Activated naive CD4-positive, alpha-beta T cell treated with anti-CD3 and anti-CD28 coated beads, Interleukin-2, amount 10 ng/mL, durations not matched to agents 7 days and 5 days (primary cell): ENCODE measurements at regions not wholly inside any gene's neighbourhood (a gene's known extent, or its start where the extent isn't known, plus 50 kb on each side); places are given as distances from the start of the nearest gene placed in this dataset.
"Not testable (repeated sequence)": the region's sequence is repeated elsewhere in the genome, so short reads cannot be mapped to it uniquely, and the experiment has no call there.

Source experiments
- CTCF ChIA-PET: fragments of 350-600 bp; sonication (Branson Sonifier 250); formaldehyde crosslinking; loops from one replicate; lab custom pipeline; 2021; ENCODE audit warnings: antibody characterized with exemption; lab: Charles Lee
- DNase-seq: peaks from one replicate; pipeline ENCODE4 v3.0.0-alpha.2; 2020
- H3K27ac Mint-ChIP-seq: one replicate; pipeline ENCODE4 v1.8.0; 2021; ENCODE audit warnings: mild to moderate bottlenecking, moderate library complexity, mixed read lengths
- H3K27me3 Mint-ChIP-seq: one replicate; pipeline ENCODE4 v1.8.0; 2021; ENCODE audit warnings: mild to moderate bottlenecking, mixed read lengths
- H3K36me3 Mint-ChIP-seq: one replicate; pipeline ENCODE4 v1.8.0; 2021; ENCODE audit warnings: mixed read lengths
- H3K4me1 Mint-ChIP-seq: one replicate; pipeline ENCODE4 v1.8.0; 2021; ENCODE audit warnings: mixed read lengths
- H3K4me3 Mint-ChIP-seq: one replicate; pipeline ENCODE4 v1.8.0; 2021; ENCODE audit warnings: mild to moderate bottlenecking, moderate library complexity, mixed read lengths
- H3K9me3 Mint-ChIP-seq: one replicate; pipeline ENCODE4 v1.8.0; 2021; ENCODE audit warnings: mixed read lengths

DNA sequence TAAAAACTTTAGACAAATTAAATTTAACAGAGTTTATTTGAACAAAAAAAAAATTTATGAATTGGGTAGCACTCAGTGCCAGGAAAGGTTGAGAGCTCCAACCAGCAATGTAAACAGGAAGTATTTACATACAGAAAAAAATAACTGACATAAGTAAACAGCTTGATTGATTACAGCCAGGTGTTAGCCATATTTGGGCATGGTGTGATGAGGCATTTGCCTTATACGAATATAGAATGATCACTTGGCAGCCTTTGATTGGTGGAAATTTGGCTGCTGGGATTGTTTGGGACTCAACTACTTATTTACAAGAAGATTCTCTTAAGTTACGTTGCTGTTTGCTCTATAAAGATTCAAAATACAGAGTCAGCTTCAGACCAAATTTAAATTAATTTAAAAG, 172.0 kb downstream of the ADAM29 start:
- H3K4me1 Mint-ChIP-seq = no peaks in the 10 kb centered on the region
- DNase-seq = no peak
- H3K36me3 Mint-ChIP-seq = no peaks in the 10 kb centered on the region
- H3K9me3 Mint-ChIP-seq = peaks cover 13% of the 10 kb centered on the region
- H3K27ac Mint-ChIP-seq = no peak overlapping the region
- H3K4me3 Mint-ChIP-seq = no peak overlapping the region
- no peaks in the 10 kb centered on the region for H3K27me3 Mint-ChIP-seq
- CTCF ChIA-PET = no interaction called here

DNA sequence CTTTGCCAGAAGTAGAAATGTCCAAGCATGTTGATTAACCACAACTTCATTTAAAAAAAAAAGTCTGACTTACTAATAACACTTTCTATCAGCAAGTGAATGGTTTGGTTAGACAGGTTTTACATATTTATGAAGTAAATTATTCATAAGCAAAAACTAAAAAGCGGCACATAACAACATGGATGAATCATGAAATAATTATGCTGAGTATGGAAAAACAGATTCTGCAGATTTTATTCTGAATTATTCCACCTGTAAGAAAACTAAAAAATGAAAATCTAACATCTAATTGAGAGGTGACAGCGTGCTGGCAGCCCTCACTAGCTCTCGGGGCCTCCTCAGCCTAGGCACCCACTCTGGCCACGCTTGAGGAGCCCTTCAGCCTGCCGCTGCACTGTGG, 173.5 kb downstream of the ADAM29 start:
- no peak for DNase-seq
- CTCF ChIA-PET = no interaction called here
- Mint-ChIP-seq H3K27ac (no peak overlapping the region), H3K36me3 (no peaks in the 10 kb centered on the region), H3K4me1 (no peaks in the 10 kb centered on the region), H3K4me3 (no peak overlapping the region), H3K27me3 (no peaks in the 10 kb centered on the region), H3K9me3 (peaks cover 16% of the 10 kb centered on the region)

DNA sequence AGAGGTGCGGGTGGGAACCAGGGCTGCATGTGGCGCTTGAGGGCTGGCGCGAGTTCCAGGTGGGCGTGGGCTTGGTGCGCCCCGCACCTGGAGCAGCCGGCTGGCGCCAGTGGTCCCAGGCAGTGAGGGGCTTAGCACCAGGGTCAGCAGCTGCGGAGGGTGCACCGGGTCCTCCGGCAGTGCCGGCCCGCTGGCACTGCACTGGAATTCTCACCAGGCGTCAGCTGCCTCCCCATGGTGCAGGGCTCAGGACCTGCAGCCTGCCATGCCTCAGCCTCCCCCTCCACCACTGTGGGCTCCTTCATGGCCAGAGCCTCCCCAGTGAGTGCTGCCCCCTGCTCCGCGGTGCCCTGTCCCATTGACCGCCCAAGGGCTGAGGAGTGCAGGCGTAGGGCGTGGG, 174.0 kb downstream of the ADAM29 start:
- Mint-ChIP-seq H3K36me3 (no peaks in the 10 kb centered on the region), H3K4me3 (no peak overlapping the region), H3K4me1 (no peaks in the 10 kb centered on the region), H3K27ac (no peak overlapping the region), H3K27me3 (no peaks in the 10 kb centered on the region), H3K9me3 (peaks cover 16% of the 10 kb centered on the region)
- no peak for DNase-seq
- CTCF ChIA-PET = no interaction called here

DNA sequence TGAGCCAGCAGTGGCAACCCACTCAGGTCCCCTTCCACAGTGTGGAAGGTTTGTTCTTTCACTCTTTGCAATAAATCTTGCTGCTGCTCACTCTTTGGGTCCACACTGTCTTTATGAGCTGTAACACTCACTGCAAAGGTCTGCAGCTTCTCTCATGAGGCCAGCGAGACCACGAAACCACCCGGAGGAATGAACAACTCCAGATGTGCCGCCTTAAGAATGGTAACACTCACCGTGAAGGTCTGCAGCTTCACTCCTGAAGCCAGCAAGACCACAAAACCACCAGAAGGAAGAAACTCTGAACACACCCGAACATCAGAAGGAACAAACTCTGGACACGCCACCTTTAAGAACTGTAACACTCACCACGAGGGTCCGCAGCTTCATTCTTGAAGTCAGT, 174.9 kb downstream of the ADAM29 start:
- H3K4me1 Mint-ChIP-seq, DNase-seq, CTCF ChIA-PET, H3K27ac Mint-ChIP-seq, H3K27me3 Mint-ChIP-seq, H3K4me3 Mint-ChIP-seq, H3K36me3 Mint-ChIP-seq: not testable (repeated sequence)
- H3K9me3 Mint-ChIP-seq = peaks cover 16% of the 10 kb centered on the region

DNA sequence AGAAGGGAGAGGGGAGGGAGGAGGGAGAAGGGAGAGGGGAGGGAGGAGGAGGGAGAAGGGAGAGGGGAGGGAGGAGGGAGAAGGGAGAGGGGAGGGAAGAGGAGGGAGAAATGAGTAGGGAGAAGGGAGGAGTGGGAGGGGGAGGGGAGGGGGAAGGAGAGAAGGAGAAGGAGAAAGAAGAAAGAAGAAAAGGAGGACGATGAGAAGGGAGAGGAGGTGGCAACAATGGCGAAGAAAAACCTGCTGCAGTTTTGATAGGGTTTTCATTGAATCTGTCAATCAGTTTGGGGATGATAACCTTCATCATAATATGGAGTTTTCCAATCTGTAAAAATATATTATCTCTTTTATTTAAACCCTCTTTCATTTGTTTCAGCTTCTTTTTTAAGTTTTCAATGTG, 185.2 kb downstream of the ADAM29 start:
- Mint-ChIP-seq H3K36me3 (no peaks in the 10 kb centered on the region), H3K4me3 (no peak overlapping the region), H3K4me1 (no peaks in the 10 kb centered on the region), H3K9me3 (peaks cover 6% of the 10 kb centered on the region), H3K27ac (no peak overlapping the region), H3K27me3 (no peaks in the 10 kb centered on the region)
- no peak for DNase-seq
- CTCF ChIA-PET = no interaction called here

DNA sequence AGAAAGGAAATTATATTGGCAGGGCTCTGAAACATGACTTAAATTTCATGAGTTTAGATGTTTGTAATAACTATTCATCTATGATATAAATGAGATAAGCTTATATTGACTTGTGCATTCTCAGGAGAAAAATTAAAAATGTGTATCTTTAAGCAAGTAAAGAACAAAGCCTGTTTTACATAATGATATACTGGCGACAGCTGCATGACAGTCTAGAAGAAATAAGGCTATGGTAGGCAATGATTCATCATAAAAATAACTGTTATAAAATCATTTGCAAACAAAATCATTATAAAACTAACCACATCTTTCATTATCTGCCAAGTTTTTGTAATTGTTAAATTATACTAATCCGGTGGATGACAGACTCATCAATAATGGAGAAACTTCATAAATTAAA, 188.1 kb downstream of the ADAM29 start:
- Mint-ChIP-seq H3K27ac (no peak overlapping the region), H3K9me3 (peaks cover 27% of the 10 kb centered on the region), H3K27me3 (no peaks in the 10 kb centered on the region), H3K4me1 (no peaks in the 10 kb centered on the region), H3K36me3 (no peaks in the 10 kb centered on the region), H3K4me3 (no peak overlapping the region)
- no peak for DNase-seq
- CTCF ChIA-PET = no interaction called here

DNA sequence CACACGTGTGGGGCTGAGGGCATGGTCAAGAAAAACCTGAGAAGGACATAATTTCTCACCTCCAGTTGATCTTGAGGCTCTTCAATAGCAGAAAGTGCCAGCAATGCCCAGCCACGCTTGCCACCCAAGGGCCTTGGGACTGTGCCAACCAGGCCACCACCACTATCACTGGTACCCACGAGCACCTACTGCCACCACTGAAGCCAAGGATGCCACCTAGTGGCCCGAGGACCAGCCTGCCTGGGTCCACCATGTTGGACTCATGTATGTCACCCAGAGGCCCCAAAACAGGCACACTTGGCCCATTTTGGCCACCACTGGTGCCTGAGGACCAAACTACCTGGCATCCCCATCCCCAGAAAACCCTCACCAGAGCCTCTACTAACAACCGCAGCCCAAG, 191.8 kb downstream of the ADAM29 start:
- Mint-ChIP-seq H3K4me1 (no peaks in the 10 kb centered on the region), H3K27me3 (no peaks in the 10 kb centered on the region), H3K4me3 (no peak overlapping the region), H3K9me3 (peaks cover 37% of the 10 kb centered on the region), H3K36me3 (no peaks in the 10 kb centered on the region), H3K27ac (no peak overlapping the region)
- CTCF ChIA-PET = no interaction called here
- no peak for DNase-seq

DNA sequence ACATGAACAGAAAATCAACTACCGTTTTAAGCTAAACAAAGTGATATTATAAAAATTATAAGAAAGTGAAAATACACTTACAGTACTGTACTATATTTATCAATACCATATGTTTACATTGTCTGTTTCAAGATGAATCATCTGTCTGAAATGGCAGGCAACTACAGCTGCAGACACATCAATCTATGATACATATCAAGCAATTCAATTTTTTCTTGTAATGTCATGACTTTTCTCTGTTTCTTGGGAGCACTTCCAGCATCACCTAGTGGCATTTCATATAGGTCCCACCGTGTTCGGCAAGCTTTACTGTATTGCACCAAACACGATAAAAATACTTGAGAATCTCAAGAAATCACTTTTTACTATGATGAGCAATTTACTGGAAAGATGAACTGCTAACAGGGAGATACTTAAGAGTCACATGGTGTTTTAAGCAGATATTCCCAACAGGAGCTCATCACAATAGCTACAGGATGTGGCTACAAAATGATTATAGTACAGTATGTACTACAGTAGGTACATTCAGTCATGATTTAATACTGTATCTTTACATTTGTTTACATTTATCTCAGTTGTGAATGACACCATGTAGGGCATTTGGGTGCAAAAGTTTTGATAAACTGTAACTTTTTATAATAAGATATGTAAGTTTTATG, 207.4 kb downstream of the ADAM29 start:
- no peak overlapping the region for H3K4me3 Mint-ChIP-seq
- H3K4me1 Mint-ChIP-seq = no peaks in the 10 kb centered on the region
- CTCF ChIA-PET = no interaction called here
- H3K27me3 Mint-ChIP-seq = no peaks in the 10 kb centered on the region
- no peaks in the 10 kb centered on the region for H3K36me3 Mint-ChIP-seq
- no peak overlapping the region for H3K27ac Mint-ChIP-seq
- peaks cover 22% of the 10 kb centered on the region for H3K9me3 Mint-ChIP-seq
- DNase-seq = no peak

DNA sequence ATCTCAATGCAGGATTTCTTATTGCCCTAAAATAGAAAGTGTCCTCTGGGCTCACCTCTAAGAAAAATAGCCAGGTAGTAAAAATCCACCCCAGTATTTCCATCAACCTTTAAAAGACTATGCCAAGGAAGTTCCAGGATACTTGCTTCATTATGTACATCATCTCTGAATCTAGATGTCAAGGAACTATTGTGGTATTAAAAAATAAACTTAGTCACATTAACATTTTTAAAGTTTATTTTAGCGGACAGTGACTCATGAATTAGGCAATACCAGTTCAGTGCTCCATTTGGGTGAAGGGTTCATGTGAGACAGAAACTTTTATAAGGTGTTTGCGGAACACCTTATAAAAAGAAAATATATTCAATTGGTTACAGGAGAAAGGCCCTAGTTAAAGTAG, 209.2 kb downstream of the ADAM29 start:
- no peak for DNase-seq
- Mint-ChIP-seq H3K36me3 (no peaks in the 10 kb centered on the region), H3K27ac (no peak overlapping the region), H3K27me3 (no peaks in the 10 kb centered on the region), H3K9me3 (peaks cover 16% of the 10 kb centered on the region), H3K4me3 (no peak overlapping the region), H3K4me1 (no peaks in the 10 kb centered on the region)
- CTCF ChIA-PET = no interaction called here

DNA sequence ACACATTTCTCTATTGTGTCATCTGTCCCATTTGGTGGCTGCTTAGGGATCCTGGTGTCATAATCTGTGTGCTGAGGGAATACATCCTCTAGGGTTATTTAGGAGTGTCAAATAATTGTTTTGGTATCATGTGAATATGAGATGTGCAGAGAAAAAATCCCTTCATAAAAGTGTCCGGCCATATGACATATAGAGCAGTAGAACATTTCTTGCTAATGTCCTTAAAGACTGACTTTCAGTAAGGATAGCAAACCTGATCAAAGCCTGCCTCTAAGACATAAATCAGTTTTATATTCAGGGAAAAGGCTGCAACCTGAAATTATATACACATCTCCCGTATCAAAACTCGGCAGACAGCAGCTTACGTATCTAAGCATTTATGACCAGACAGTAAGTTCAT, 211.6 kb downstream of the ADAM29 start:
- H3K4me1 Mint-ChIP-seq = no peaks in the 10 kb centered on the region
- H3K9me3 Mint-ChIP-seq = peaks cover 10% of the 10 kb centered on the region
- CTCF ChIA-PET = no interaction called here
- no peaks in the 10 kb centered on the region for H3K27me3 Mint-ChIP-seq
- no peak overlapping the region for H3K4me3 Mint-ChIP-seq
- DNase-seq = no peak
- no peak overlapping the region for H3K27ac Mint-ChIP-seq
- H3K36me3 Mint-ChIP-seq = no peaks in the 10 kb centered on the region

DNA sequence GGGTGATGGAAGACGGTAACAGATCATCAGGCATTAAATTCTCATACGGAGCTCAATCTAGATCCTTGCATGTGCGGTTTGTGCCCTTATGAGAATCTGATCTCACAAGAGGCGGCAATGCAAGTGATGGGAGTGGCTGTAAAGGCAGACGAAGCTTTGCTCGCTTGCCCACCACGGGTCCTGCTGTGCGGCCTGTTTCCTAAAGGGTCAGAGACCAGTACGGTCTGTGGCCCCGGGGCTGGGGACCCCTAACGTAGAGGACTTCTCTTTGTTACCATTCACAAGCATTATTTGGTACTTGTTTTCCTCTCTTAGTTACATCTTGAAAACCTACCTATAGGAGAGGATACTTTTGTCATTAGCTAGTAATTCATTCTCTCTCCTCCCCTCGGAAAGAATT, 221.0 kb downstream of the ADAM29 start:
- Mint-ChIP-seq H3K36me3 (no peaks in the 10 kb centered on the region), H3K4me1 (no peaks in the 10 kb centered on the region), H3K27ac (no peak overlapping the region), H3K9me3 (peaks cover 6% of the 10 kb centered on the region), H3K27me3 (no peaks in the 10 kb centered on the region), H3K4me3 (no peak overlapping the region)
- no peak for DNase-seq
- CTCF ChIA-PET = no interaction called here

DNA sequence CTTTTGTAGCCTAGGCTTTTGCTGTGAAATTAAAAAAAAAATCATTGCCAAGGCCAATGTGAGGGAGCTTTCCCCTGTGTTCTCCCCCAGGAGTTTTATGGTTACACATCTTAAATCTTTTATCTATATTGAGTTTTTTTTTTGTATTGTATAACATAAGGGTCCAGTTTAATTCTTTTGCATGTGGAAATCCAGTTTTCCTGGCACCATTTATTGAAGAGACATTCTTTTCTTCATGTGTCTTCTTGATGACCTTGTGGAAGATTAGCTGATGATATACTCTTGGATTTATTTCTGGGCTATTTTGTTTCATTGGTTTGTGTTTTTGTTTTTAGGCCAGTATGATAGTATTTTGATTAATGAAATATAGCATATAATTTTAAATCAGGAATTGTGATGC, 225.0 kb downstream of the ADAM29 start:
- Mint-ChIP-seq H3K4me1 (no peaks in the 10 kb centered on the region), H3K9me3 (peaks cover 15% of the 10 kb centered on the region), H3K27me3 (no peaks in the 10 kb centered on the region), H3K27ac (no peak overlapping the region), H3K4me3 (no peak overlapping the region), H3K36me3 (no peaks in the 10 kb centered on the region)
- CTCF ChIA-PET = no interaction called here
- no peak for DNase-seq

DNA sequence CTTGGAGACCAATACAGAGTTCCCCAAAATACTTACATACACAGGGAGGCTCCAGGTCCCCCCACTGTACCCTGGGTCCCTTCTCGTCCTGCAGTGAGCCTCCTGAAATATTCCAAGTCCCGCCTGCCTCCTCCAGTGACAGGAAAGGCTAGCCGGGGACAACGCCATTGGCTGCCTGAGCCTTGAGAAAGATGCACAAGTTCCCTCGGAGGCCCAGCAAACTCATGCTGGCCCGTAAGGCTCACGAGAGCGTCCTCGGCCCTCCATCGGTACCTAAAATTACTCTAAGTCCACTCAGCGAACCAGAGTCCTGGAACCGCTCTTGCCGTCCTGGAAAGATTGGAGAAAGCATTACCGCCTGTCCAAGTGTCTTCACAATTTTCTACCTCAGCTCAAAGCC, 228.6 kb downstream of the ADAM29 start:
- Mint-ChIP-seq H3K4me1 (no peaks in the 10 kb centered on the region), H3K27ac (no peak overlapping the region), H3K4me3 (no peak overlapping the region), H3K27me3 (no peaks in the 10 kb centered on the region), H3K36me3 (no peaks in the 10 kb centered on the region), H3K9me3 (peaks cover 16% of the 10 kb centered on the region)
- CTCF ChIA-PET = no interaction called here
- no peak for DNase-seq

DNA sequence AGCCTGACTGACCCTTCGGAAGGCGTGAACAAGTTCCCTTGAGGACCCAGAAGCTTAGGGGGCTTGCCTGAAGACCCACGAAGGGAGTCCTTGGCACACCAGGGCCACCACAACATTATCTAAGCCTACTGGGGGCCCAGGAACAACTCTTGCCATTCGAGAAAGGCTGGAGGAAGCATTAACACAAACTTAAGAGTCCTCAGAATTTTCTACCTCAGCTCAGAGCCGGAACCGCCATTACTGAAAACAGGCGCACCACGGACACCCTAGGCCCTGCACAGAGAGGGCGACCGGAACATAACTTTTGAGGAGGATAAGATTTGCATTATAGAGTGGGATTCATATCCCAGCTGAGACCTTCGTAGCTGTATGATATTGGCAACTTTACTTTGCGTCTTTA, 229.1 kb downstream of the ADAM29 start:
- CTCF ChIA-PET = no interaction called here
- H3K4me3 Mint-ChIP-seq = no peak overlapping the region
- no peaks in the 10 kb centered on the region for H3K4me1 Mint-ChIP-seq
- H3K27me3 Mint-ChIP-seq = no peaks in the 10 kb centered on the region
- no peak for DNase-seq
- H3K9me3 Mint-ChIP-seq = peaks cover 16% of the 10 kb centered on the region
- no peak overlapping the region for H3K27ac Mint-ChIP-seq
- no peaks in the 10 kb centered on the region for H3K36me3 Mint-ChIP-seq

DNA sequence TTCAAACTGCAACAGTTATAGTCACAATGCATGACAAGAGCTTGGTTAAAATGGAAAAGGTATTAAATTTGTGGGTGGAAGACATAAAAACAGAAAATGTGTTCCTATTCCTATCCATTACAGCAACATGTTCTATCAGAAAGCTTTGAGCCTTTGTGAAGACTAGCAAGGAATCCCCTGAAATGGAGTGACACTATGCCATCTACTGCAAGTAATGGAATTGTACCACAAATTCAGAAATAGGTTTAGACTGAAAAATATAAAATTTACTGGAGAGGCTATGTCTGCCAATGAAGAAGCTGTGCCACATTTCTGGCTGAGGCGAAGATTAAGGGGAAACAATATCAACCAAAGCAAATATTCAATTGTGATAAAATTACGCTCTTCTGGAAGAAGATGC, 247.9 kb downstream of the ADAM29 start:
- H3K36me3 Mint-ChIP-seq = no peaks in the 10 kb centered on the region
- H3K27me3 Mint-ChIP-seq = no peaks in the 10 kb centered on the region

DNA sequence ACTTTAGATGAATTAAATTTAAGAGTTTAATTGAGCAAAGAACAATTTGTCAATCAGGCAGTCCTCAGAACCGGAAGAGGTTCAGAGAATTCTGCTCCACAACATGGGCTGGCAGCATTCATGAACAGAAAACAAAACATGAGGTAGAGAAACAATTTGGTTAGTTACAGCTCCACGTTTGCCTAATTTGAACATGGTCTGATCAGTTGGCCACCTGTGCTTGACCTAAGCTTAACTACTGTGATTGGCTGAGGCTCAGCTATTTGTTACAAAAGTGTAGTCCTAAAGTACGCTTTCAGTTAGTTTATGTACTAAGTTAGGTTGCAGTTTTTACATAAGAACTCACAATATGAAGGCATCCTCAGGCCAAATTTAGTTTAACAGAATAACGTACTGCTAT, 258.6 kb downstream of the ADAM29 start:
- CTCF ChIA-PET = no interaction called here
- Mint-ChIP-seq H3K4me1 (no peaks in the 10 kb centered on the region), H3K27ac (no peak overlapping the region), H3K27me3 (no peaks in the 10 kb centered on the region), H3K9me3 (peaks cover 10% of the 10 kb centered on the region), H3K4me3 (no peak overlapping the region), H3K36me3 (no peaks in the 10 kb centered on the region)
- DNase-seq = no peak

More for the DNA sequence above, 247.9 kb downstream of the ADAM29 start:
- DNase-seq = no peak
- Mint-ChIP-seq H3K4me3 (no peak overlapping the region), H3K9me3 (peaks cover 1% of the 10 kb centered on the region), H3K27ac (no peak overlapping the region), H3K4me1 (no peaks in the 10 kb centered on the region)
- CTCF ChIA-PET = no interaction called here
